Astrocyte (in vitro differentiated cells and primary cell): ENCODE measurements at regions not wholly inside any gene's neighbourhood (a gene's known extent, or its start where the extent isn't known, plus 50 kb on each side); places are given as distances from the start of the nearest gene placed in this dataset.

Source experiments
- EZH2 ChIP-seq: IDR thresholded peaks from 2 replicates; pipeline ENCODE4 v1.6.1; 2012; ENCODE audit warnings: mild to moderate bottlenecking, low read length, inconsistent platforms; ENCODE audit not compliant: insufficient read depth
- TF ChIP-seq, protein P1 (sequence below): IDR thresholded peaks from 2 replicates; pipeline ENCODE4 v1.5.1; 2011; ENCODE audit warnings: low read depth, mild to moderate bottlenecking, inconsistent platforms, low read length, moderate library complexity; ENCODE audit not compliant: insufficient read depth

DNA sequence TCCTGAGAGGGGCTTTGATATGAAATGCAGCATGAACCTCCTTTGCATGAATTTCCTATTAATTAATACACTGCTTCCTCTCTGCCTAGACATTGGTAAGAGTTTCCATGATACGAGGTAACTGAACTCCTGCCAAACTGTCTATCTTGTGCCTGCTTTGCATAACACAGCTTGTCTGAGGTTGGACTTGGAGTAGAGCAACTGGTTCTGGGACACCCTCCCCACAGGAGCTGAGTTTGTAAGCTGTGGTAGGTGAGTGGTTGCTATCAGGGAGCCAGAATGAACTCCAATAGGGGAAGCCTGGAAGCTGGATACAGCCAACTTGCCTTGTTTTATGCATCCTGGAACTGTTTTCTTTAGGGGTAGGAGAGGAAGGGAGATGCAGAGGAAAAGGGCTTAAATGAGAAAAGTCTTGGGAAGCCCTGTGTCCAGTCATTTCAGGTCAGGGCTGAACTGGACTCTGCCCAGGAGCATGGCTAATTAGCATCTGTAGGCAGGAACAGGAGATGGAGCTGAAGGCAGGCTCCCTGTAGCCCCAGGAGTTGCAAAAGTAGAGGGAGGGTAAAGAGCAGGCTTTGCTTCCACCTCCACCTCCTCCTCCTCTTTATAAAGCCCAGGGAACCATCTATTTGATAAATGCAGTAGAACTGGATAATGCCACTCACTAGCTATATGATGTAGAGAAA is 73.2 kb upstream of the GPR158 start:
- no peak for TF ChIP-seq EZH2
- TF ChIP-seq, protein P1, sequence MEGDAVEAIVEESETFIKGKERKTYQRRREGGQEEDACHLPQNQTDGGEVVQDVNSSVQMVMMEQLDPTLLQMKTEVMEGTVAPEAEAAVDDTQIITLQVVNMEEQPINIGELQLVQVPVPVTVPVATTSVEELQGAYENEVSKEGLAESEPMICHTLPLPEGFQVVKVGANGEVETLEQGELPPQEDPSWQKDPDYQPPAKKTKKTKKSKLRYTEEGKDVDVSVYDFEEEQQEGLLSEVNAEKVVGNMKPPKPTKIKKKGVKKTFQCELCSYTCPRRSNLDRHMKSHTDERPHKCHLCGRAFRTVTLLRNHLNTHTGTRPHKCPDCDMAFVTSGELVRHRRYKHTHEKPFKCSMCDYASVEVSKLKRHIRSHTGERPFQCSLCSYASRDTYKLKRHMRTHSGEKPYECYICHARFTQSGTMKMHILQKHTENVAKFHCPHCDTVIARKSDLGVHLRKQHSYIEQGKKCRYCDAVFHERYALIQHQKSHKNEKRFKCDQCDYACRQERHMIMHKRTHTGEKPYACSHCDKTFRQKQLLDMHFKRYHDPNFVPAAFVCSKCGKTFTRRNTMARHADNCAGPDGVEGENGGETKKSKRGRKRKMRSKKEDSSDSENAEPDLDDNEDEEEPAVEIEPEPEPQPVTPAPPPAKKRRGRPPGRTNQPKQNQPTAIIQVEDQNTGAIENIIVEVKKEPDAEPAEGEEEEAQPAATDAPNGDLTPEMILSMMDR, result no peak
